ENCODE measurements at regions not wholly inside any gene's neighbourhood (a gene's known extent, or its start where the extent isn't known, plus 50 kb on each side); places are given as distances from the start of the nearest gene placed in this dataset.

DNA sequence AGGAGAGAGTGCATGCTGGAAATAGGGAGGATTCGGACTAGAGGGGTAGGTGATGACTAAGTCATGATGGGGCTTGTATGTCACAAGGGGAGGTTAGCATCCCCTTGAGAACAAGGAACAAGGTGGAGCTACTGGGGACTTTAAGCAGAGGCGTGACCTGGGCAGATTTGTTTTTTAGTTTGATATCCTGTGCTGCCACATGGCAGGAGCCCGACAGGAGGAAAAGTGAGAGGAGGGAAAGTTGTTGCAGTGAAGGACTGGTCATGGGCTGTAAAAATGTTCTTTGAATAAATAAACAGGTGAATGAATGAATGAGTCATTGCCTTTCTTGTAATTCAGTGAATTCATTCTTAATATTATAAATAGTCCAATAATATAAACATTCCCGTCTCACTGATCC is 365.1 kb upstream of the CDH5 start:
- TF ChIP-seq, protein P1, sequence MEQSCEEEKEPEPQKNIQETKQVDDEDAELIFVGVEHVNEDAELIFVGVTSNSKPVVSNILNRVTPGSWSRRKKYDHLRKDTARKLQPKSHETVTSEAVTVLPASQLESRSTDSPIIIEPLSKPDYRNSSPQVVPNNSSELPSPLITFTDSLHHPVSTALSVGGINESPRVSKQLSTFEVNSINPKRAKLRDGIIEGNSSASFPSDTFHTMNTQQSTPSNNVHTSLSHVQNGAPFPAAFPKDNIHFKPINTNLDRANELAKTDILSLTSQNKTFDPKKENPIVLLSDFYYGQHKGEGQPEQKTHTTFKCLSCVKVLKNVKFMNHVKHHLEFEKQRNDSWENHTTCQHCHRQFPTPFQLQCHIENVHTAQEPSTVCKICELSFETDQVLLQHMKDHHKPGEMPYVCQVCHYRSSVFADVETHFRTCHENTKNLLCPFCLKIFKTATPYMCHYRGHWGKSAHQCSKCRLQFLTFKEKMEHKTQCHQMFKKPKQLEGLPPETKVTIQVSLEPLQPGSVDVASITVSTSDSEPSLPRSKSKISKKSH (CRISPR knock-in tag; IDR thresholded peaks at IDR 0.05; ENCODE audit: borderline replicate concordance): no peak
- TF ChIP-seq MLX (CRISPR knock-in tag; IDR thresholded peaks at IDR 0.05) (no peak), ZFP82 (CRISPR knock-in tag; IDR thresholded peaks at IDR 0.05; ENCODE audit: borderline replicate concordance) (no peak)
